Neural cell (in vitro differentiated cells): ENCODE measurements at regions not wholly inside any gene's neighbourhood (a gene's known extent, or its start where the extent isn't known, plus 50 kb on each side); places are given as distances from the start of the nearest gene placed in this dataset.

Source experiments
- EP300 ChIP-seq: fragments of 450-650 bp; conservative IDR thresholded peaks from 2 replicates; pipeline ENCODE4 v1.6.1; 2014; ENCODE audit warnings: antibody characterized with exemption, mild to moderate bottlenecking, moderate library complexity; ENCODE audit not compliant: poor library complexity, severe bottlenecking
- EZH2 ChIP-seq: fragments of 200-600, 300-800 bp; shearing (Covaris generic), sonication (generic); IDR thresholded peaks from 2 replicates; pipeline ENCODE4 v1.6.1; 2014; ENCODE audit warnings: antibody characterized with exemption, low read length, borderline replicate concordance, mild to moderate bottlenecking; ENCODE audit not compliant: insufficient read depth, poor library complexity, severe bottlenecking
- POLR2AphosphoS5 ChIP-seq: IDR thresholded peaks from 2 replicates; pipeline ENCODE4 v1.6.1; 2012
- SMC3 ChIP-seq: fragments of 450-650 bp; conservative IDR thresholded peaks from 2 replicates; pipeline ENCODE4 v1.6.1; 2014; ENCODE audit warnings: antibody characterized with exemption, mild to moderate bottlenecking, moderate library complexity; ENCODE audit not compliant: poor library complexity
- TAF1 ChIP-seq: IDR thresholded peaks from 2 replicates; pipeline ENCODE4 v1.6.1; 2012; ENCODE audit warnings: low read depth
- TF ChIP-seq, protein P1 (sequence below): fragments of 450-650 bp; IDR thresholded peaks from 2 replicates; pipeline ENCODE4 v1.5.1; 2014; ENCODE audit warnings: antibody characterized with exemption, mild to moderate bottlenecking, moderate library complexity; ENCODE audit not compliant: poor library complexity, severe bottlenecking
- TF ChIP-seq, protein P2 (sequence below): IDR thresholded peaks from 2 replicates; pipeline ENCODE4 v1.6.1; 2012; ENCODE audit warnings: borderline replicate concordance

DNA sequence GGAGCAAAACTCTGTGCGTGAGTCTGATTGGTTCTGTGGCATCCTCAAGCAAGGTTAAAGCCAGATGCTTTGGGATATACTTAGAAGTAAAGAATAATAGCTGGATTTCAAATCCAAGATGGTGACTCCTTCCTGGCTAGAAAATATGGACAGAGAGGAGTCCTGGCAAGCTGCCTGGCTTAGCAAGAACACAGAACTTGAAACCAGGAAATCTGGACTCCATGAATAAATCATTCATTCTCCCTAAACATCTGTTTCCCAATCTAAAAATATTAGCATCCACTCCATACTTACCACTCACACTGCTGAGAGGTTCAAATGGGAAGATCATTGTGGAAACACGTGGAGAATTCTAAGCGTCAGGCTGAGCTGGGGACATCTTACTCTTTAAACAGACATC lies 1074.1 kb upstream of the AUTS2 start:
- TF ChIP-seq, protein P1, sequence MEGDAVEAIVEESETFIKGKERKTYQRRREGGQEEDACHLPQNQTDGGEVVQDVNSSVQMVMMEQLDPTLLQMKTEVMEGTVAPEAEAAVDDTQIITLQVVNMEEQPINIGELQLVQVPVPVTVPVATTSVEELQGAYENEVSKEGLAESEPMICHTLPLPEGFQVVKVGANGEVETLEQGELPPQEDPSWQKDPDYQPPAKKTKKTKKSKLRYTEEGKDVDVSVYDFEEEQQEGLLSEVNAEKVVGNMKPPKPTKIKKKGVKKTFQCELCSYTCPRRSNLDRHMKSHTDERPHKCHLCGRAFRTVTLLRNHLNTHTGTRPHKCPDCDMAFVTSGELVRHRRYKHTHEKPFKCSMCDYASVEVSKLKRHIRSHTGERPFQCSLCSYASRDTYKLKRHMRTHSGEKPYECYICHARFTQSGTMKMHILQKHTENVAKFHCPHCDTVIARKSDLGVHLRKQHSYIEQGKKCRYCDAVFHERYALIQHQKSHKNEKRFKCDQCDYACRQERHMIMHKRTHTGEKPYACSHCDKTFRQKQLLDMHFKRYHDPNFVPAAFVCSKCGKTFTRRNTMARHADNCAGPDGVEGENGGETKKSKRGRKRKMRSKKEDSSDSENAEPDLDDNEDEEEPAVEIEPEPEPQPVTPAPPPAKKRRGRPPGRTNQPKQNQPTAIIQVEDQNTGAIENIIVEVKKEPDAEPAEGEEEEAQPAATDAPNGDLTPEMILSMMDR, result no peak
- no peak for TF ChIP-seq EZH2
- no peak for TF ChIP-seq EP300
- no peak for TF ChIP-seq POLR2AphosphoS5
- TF ChIP-seq, protein P2, sequence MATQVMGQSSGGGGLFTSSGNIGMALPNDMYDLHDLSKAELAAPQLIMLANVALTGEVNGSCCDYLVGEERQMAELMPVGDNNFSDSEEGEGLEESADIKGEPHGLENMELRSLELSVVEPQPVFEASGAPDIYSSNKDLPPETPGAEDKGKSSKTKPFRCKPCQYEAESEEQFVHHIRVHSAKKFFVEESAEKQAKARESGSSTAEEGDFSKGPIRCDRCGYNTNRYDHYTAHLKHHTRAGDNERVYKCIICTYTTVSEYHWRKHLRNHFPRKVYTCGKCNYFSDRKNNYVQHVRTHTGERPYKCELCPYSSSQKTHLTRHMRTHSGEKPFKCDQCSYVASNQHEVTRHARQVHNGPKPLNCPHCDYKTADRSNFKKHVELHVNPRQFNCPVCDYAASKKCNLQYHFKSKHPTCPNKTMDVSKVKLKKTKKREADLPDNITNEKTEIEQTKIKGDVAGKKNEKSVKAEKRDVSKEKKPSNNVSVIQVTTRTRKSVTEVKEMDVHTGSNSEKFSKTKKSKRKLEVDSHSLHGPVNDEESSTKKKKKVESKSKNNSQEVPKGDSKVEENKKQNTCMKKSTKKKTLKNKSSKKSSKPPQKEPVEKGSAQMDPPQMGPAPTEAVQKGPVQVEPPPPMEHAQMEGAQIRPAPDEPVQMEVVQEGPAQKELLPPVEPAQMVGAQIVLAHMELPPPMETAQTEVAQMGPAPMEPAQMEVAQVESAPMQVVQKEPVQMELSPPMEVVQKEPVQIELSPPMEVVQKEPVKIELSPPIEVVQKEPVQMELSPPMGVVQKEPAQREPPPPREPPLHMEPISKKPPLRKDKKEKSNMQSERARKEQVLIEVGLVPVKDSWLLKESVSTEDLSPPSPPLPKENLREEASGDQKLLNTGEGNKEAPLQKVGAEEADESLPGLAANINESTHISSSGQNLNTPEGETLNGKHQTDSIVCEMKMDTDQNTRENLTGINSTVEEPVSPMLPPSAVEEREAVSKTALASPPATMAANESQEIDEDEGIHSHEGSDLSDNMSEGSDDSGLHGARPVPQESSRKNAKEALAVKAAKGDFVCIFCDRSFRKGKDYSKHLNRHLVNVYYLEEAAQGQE, result no peak
- TF ChIP-seq SMC3, result no peak
- no peak for TF ChIP-seq TAF1
